Endodermal cell (in vitro differentiated cells): ENCODE measurements at regions not wholly inside any gene's neighbourhood (a gene's known extent, or its start where the extent isn't known, plus 50 kb on each side); places are given as distances from the start of the nearest gene placed in this dataset.

Experiments used
- DNase-seq: peaks from one replicate; pipeline ENCODE4 v3.0.0-alpha.2; 2017
- H3K27ac ChIP-seq: 2 replicates; pipeline ENCODE4 v1.5.1; 2013; ENCODE audit warnings: mild to moderate bottlenecking, low read depth, low read length, moderate library complexity
- H3K27me3 ChIP-seq: 2 replicates; pipeline ENCODE4 v1.6.1; 2013; ENCODE audit warnings: mild to moderate bottlenecking, low read length, moderate library complexity; ENCODE audit not compliant: insufficient read depth, control insufficient read depth, poor library complexity, severe bottlenecking
- H3K36me3 ChIP-seq: 2 replicates; pipeline ENCODE4 v1.7.0; 2013; ENCODE audit warnings: mild to moderate bottlenecking, low read length, moderate library complexity; ENCODE audit not compliant: control insufficient read depth, insufficient read depth
- H3K4me1 ChIP-seq: one replicate; pipeline ENCODE4 v1.7.0; 2013; ENCODE audit warnings: low read length; ENCODE audit not compliant: control insufficient read depth, insufficient read depth
- H3K4me3 ChIP-seq: 2 replicates; pipeline ENCODE4 v1.5.1; 2013; ENCODE audit warnings: mild to moderate bottlenecking, low read length, moderate library complexity
- H3K9ac ChIP-seq: 2 replicates; pipeline ENCODE4 v1.6.1; 2013; ENCODE audit warnings: mild to moderate bottlenecking, low read length, moderate library complexity; ENCODE audit not compliant: poor library complexity, severe bottlenecking; ENCODE audit errors: extremely low read depth
- H3K9me3 ChIP-seq: 2 replicates; pipeline ENCODE4 v1.6.1; 2013; ENCODE audit warnings: mild to moderate bottlenecking, low read length, moderate library complexity; ENCODE audit not compliant: control insufficient read depth
- H3K27ac Mint-ChIP-seq: 2 replicates; pipeline ENCODE4 v1.8.0; 2020; ENCODE audit warnings: mixed read lengths
- H3K27me3 Mint-ChIP-seq: 2 replicates; pipeline ENCODE4 v1.8.0; 2021; ENCODE audit warnings: mild to moderate bottlenecking, mixed read lengths; ENCODE audit not compliant: insufficient read depth
- H3K36me3 Mint-ChIP-seq: 2 replicates; pipeline ENCODE4 v1.8.0; 2020; ENCODE audit warnings: low read depth, mixed read lengths
- H3K4me1 Mint-ChIP-seq: 2 replicates; pipeline ENCODE4 v1.8.0; 2020; ENCODE audit warnings: mixed read lengths
- H3K4me3 Mint-ChIP-seq: 2 replicates; pipeline ENCODE4 v1.8.0; 2020; ENCODE audit warnings: mild to moderate bottlenecking, moderate library complexity, mixed read lengths
- H3K9me3 Mint-ChIP-seq: 2 replicates; pipeline ENCODE4 v1.8.0; 2020; ENCODE audit warnings: mild to moderate bottlenecking, mixed read lengths
- CTCF ChIP-seq: fragments of 200-600 bp; sonication (generic); conservative IDR thresholded peaks from 2 replicates; pipeline ENCODE4 v1.5.0; 2021; ENCODE audit warnings: antibody characterized with exemption, mild to moderate bottlenecking
- WGBS, 2 experiments: methylation state at CpG; one replicate each; pipeline versions ENCODE4 v1.1.5 to v1.1.7; 2013; ENCODE audit warnings: missing lambda C conversion rate in 2 of 2, mixed read lengths in 1 of 2; ENCODE audit not compliant: insufficient coverage in 1 of 2, insufficient read length in 1 of 2; 5-methylcytosine and 5-hydroxymethylcytosine counted together

GRCh38 chr5:120098902-120099535, 365.1 kb upstream of the PRR16 start:
- H3K36me3 Mint-ChIP-seq = no peaks in the 10 kb centered on the region
- H3K27me3 ChIP-seq = no peaks in the 10 kb centered on the region
- no peaks in the 10 kb centered on the region for H3K9me3 Mint-ChIP-seq
- no peak overlapping the region for H3K27ac Mint-ChIP-seq
- no peaks in the 10 kb centered on the region for H3K27me3 Mint-ChIP-seq
- no peak overlapping the region for H3K4me3 Mint-ChIP-seq
- H3K9ac ChIP-seq = no peak overlapping the region
- H3K9me3 ChIP-seq = no peaks in the 10 kb centered on the region
- H3K4me3 ChIP-seq = no peak overlapping the region
- no peak overlapping the region for H3K27ac ChIP-seq
- no peak for DNase-seq
- H3K4me1 Mint-ChIP-seq = peaks cover 3% of the 10 kb centered on the region
- no peaks in the 10 kb centered on the region for H3K4me1 ChIP-seq
- no peak for TF ChIP-seq CTCF
- no peaks in the 10 kb centered on the region for H3K36me3 ChIP-seq
- WGBS, 2 experiments = 80 to 96% methylated on average over 1 to 5 of the region's 5 CpGs

- H3K9ac ChIP-seq = no peak overlapping the region
- no peaks in the 10 kb centered on the region for H3K27me3 ChIP-seq
- no peak overlapping the region for H3K27ac ChIP-seq
- no peaks in the 10 kb centered on the region for H3K36me3 Mint-ChIP-seq
- no peak overlapping the region for H3K4me3 ChIP-seq
- H3K4me1 ChIP-seq = no peaks in the 10 kb centered on the region
- H3K27ac Mint-ChIP-seq = no peak overlapping the region
- TF ChIP-seq CTCF = no peak
- no peaks in the 10 kb centered on the region for H3K36me3 ChIP-seq
- no peak overlapping the region for H3K4me3 Mint-ChIP-seq
- no peaks in the 10 kb centered on the region for H3K9me3 ChIP-seq
- no peak for DNase-seq
- peaks cover 3% of the 10 kb centered on the region for H3K4me1 Mint-ChIP-seq
- H3K9me3 Mint-ChIP-seq = no peaks in the 10 kb centered on the region
- H3K27me3 Mint-ChIP-seq = no peaks in the 10 kb centered on the region
These were observed 362.3 kb upstream of the PRR16 start for GRCh38 chr5:120101771-120102170.

DNA sequence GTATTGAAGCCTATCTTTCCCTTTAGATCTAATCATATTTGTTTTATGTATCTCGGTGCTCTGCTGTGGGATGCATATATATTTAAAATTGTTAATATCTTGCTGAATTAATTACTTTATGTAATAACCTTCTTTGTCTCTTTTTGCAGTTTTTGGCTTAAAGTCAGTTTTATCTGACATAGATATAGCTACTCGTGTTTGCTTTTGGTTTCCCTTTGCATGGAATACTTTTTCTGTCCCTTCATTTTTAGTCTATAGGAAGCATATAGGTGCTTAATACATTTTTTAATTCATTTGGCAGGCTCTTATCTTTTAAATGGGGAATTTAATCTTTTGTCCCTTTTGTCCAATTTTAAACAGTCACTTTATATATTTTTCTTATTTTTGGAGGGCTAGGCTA, 360.6 kb upstream of the PRR16 start:
- Mint-ChIP-seq H3K27me3 (no peaks in the 10 kb centered on the region), H3K27ac (no peak overlapping the region), H3K9me3 (no peaks in the 10 kb centered on the region), H3K4me3 (no peak overlapping the region), H3K4me1 (no peaks in the 10 kb centered on the region), H3K36me3 (no peaks in the 10 kb centered on the region)
- H3K4me1 ChIP-seq = no peaks in the 10 kb centered on the region
- no peak for DNase-seq
- H3K27ac ChIP-seq = no peak overlapping the region
- H3K36me3 ChIP-seq = no peaks in the 10 kb centered on the region
- 88% methylated on average over 1 of the region's 2 CpGs; no CpG with 5 or more reads in 1 of the 2 experiments for WGBS, 2 experiments
- no peaks in the 10 kb centered on the region for H3K27me3 ChIP-seq
- no peak overlapping the region for H3K9ac ChIP-seq
- TF ChIP-seq CTCF = no peak
- no peak overlapping the region for H3K4me3 ChIP-seq
- no peaks in the 10 kb centered on the region for H3K9me3 ChIP-seq
